ENCODE measurements at regions not wholly inside any gene's neighbourhood (a gene's known extent, or its start where the extent isn't known, plus 50 kb on each side); places are given as distances from the start of the nearest gene placed in this dataset.

DNA sequence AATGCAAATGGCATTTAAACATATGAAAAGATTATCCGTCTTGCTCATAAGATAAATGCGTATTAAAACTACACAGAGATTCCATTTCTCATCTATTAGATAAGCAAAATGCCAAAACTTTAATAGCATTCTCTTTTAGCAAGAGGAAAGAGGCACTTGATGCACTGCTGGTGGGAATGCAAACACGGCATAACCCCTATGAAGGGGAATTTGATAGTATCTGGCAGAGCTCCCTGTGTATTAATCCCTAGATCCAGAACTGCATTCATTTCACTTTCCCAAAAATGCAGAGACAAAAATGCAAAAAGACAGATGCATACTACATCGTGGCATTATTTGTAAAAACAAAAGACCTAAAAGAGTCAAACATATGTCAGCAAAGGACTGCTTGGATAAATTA, 193.6 kb upstream of the STARD13 start:
- TF ChIP-seq, protein P1, sequence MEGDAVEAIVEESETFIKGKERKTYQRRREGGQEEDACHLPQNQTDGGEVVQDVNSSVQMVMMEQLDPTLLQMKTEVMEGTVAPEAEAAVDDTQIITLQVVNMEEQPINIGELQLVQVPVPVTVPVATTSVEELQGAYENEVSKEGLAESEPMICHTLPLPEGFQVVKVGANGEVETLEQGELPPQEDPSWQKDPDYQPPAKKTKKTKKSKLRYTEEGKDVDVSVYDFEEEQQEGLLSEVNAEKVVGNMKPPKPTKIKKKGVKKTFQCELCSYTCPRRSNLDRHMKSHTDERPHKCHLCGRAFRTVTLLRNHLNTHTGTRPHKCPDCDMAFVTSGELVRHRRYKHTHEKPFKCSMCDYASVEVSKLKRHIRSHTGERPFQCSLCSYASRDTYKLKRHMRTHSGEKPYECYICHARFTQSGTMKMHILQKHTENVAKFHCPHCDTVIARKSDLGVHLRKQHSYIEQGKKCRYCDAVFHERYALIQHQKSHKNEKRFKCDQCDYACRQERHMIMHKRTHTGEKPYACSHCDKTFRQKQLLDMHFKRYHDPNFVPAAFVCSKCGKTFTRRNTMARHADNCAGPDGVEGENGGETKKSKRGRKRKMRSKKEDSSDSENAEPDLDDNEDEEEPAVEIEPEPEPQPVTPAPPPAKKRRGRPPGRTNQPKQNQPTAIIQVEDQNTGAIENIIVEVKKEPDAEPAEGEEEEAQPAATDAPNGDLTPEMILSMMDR (IDR thresholded peaks at IDR 0.05; ENCODE audit: insufficient read depth, low read depth, low read length, missing control alignments), result no peak
- DNase-seq (ENCODE audit: low read depth), result no peak
- H3K4me3 ChIP-seq (ENCODE audit: low read depth, low read length), result no peak overlapping the region

DNA sequence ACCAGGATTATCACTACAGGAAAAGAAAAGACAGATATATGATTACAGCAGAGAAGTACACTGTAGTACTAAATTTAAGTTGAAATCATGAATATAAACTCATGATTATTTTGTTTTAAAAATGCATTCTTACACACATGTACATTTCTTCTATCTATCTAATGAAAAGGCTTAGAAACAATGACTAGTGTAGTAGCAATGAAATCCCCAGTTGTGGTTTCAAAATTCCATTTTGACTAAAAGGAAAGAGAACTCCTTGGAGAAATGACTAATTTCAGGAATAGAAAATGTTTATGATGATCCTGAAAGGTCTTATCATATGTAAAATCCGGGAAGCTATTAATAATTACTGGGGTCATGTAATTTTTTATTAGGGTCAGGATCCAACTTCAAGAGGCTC, 195.0 kb upstream of the STARD13 start:
- TF ChIP-seq, protein P1 (IDR thresholded peaks at IDR 0.05; ENCODE audit: insufficient read depth, low read depth, low read length, missing control alignments), result no peak
- H3K4me3 ChIP-seq (ENCODE audit: low read depth, low read length), result no peak overlapping the region
- no peak for DNase-seq (ENCODE audit: low read depth)

- TF ChIP-seq, protein P1 (IDR thresholded peaks at IDR 0.05; ENCODE audit: insufficient read depth, low read depth, low read length, missing control alignments), result no peak
- no peak for DNase-seq (ENCODE audit: low read depth)
- H3K4me3 ChIP-seq (ENCODE audit: low read depth, low read length), result no peak overlapping the region
These were observed 197.9 kb upstream of the STARD13 start for GRCh38 chr13:33483471-33483870.

DNA sequence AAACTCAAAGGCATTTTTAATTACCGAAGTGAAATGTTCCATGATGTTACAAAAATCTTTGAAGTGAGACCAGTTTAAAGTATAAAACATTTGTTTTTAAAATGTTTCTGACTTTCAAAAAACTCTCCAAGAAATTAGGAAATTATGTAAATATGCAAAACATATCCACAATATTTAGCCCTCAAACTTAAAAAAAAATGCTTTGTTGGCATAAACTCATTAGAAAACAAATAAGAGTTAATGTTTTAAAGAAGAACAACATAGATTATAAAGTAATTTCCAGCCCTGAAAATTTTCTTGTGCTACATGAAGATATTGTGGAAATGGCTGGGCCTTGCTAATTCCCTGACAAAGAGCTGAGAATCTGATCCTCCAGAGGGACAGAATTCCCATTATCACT, 199.7 kb upstream of the STARD13 start:
- H3K4me3 ChIP-seq (ENCODE audit: low read depth, low read length), result no peak overlapping the region
- TF ChIP-seq, protein P1 (IDR thresholded peaks at IDR 0.05; ENCODE audit: insufficient read depth, low read depth, low read length, missing control alignments), result no peak
- DNase-seq (ENCODE audit: low read depth), result no peak

GRCh38 chr13:33487575-33488243, 202.2 kb upstream of the STARD13 start:
- peak overlapping the region; percentile 20; the same call in 1 of the 2 replicates for H3K4me3 ChIP-seq (ENCODE audit: low read depth, low read length)
- TF ChIP-seq, protein P1 (IDR thresholded peaks at IDR 0.05; ENCODE audit: insufficient read depth, low read depth, low read length, missing control alignments), result peak; percentile 29
- DNase-seq (ENCODE audit: low read depth), result peak; percentile 57

- no peak overlapping the region for H3K4me3 ChIP-seq (ENCODE audit: low read depth, low read length)
- no peak for DNase-seq (ENCODE audit: low read depth)
These were observed 204.0 kb upstream of the STARD13 start for GRCh38 chr13:33489563-33489962.

More at GRCh38 chr13:33489563-33489962, 204.0 kb upstream of the STARD13 start:
- TF ChIP-seq, protein P1 (IDR thresholded peaks at IDR 0.05; ENCODE audit: insufficient read depth, low read depth, low read length, missing control alignments), result no peak

Measured in GM12865 (cell line).